ENCODE measurements at regions not wholly inside any gene's neighbourhood (a gene's known extent, or its start where the extent isn't known, plus 50 kb on each side); places are given as distances from the start of the nearest gene placed in this dataset.

GRCh38 chr15:23514484-23514883 lies 51.0 kb upstream of the MKRN3 start:
- DNase-seq (ENCODE audit: low read depth, low spot score) = no peak

- no peak for DNase-seq (ENCODE audit: low read depth, low spot score)
Observed at GRCh38 chr15:23506762-23507161, 58.7 kb upstream of the MKRN3 start.

GRCh38 chr15:23503980-23504379 lies 56.9 kb upstream of the GOLGA6L2 start:
- peak; percentile 4 for DNase-seq (ENCODE audit: low read depth, low spot score)

- no peak for DNase-seq (ENCODE audit: low read depth, low spot score)
Observed at GRCh38 chr15:23503576-23503975, 56.5 kb upstream of the GOLGA6L2 start.

GRCh38 chr15:23497710-23498111 lies 50.7 kb upstream of the GOLGA6L2 start:
- DNase-seq (ENCODE audit: low read depth, low spot score) = no peak

Measured in ELF-1 (cell line).